Activated naive CD8-positive, alpha-beta T cell treated with anti-CD3 and anti-CD28 coated beads, Interleukin-2, amount 10 ng/mL, durations not matched to agents 7 days and 5 days (primary cell): ENCODE measurements at regions not wholly inside any gene's neighbourhood (a gene's known extent, or its start where the extent isn't known, plus 50 kb on each side); places are given as distances from the start of the nearest gene placed in this dataset.

ENCODE experiments used
- ATAC-seq: fragments of 150-1000 bp; cut with Tn5 transposase; one replicate; pipeline ENCODE4 v1.10.0; 2021; ENCODE audit warnings: low read depth, moderate library complexity
- POLR2A ChIA-PET: fragments of 350-600 bp; sonication (Branson Sonifier 250); formaldehyde crosslinking; loops from one replicate; lab custom pipeline; 2021; ENCODE audit warnings: antibody characterized with exemption; lab: Charles Lee
- DNase-seq: peaks from one replicate; pipeline ENCODE4 v3.0.0; 2021
- H3K27ac Mint-ChIP-seq: one replicate; pipeline ENCODE4 v1.8.0; 2022; ENCODE audit warnings: mild to moderate bottlenecking, mixed read lengths
- H3K27me3 Mint-ChIP-seq: one replicate; pipeline ENCODE4 v1.8.0; 2022; ENCODE audit warnings: mild to moderate bottlenecking, moderate library complexity, mixed read lengths
- H3K36me3 Mint-ChIP-seq: one replicate; pipeline ENCODE4 v1.8.0; 2021; ENCODE audit warnings: mild to moderate bottlenecking, mixed read lengths
- H3K4me1 Mint-ChIP-seq: one replicate; pipeline ENCODE4 v1.8.0; 2021; ENCODE audit warnings: mixed read lengths
- H3K4me3 Mint-ChIP-seq: one replicate; pipeline ENCODE4 v1.8.0; 2022; ENCODE audit warnings: mild to moderate bottlenecking, moderate library complexity, mixed read lengths
- H3K9me3 Mint-ChIP-seq: one replicate; pipeline ENCODE4 v1.8.0; 2021; ENCODE audit warnings: mixed read lengths

DNA sequence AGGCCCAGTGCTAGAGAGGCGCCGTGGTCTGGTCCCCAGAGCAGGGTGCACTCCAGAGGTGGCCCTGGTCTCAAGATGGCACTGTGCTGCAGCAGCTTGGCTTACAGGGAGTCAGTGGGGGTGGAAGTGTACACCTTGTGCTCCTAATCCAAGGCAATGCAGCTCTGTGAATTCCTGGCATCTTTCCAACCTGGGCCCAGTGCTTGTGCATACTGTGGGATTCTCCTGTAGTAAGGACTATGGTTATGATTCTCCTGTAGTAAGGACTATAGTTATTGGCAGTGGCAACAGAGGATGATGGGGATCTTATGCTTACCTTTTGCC, 616.7 kb upstream of the REG3G start:
- DNase-seq: no peak
- no peak for ATAC-seq
- Mint-ChIP-seq H3K27me3 (no peaks in the 10 kb centered on the region), H3K4me1 (no peaks in the 10 kb centered on the region), H3K36me3 (no peaks in the 10 kb centered on the region), H3K4me3 (no peak overlapping the region), H3K9me3 (peaks cover 10% of the 10 kb centered on the region), H3K27ac (no peak overlapping the region)
- POLR2A ChIA-PET: no interaction called here

DNA sequence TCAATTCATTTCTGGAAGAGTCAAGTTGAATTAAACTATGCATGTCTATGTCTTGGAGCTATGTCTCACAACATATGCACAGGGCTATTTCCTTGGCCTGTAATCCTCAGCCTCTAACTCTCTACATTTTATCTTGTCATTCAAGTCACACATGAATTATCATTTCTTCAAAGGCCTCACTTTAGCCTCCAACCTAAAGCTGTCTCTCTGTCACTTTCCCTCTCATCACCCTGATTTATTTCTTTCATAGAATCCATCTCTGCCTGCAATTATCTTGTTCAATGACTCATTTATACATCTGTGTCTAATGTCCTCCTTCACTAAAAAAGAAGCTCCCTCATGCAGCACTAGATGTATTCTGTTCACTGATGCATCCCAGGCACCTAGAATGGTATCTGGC, 614.2 kb upstream of the REG3G start:
- ATAC-seq: no peak
- Mint-ChIP-seq H3K4me3 (no peak overlapping the region), H3K27ac (no peak overlapping the region), H3K4me1 (no peaks in the 10 kb centered on the region), H3K9me3 (peaks cover 8% of the 10 kb centered on the region), H3K36me3 (no peaks in the 10 kb centered on the region), H3K27me3 (no peaks in the 10 kb centered on the region)
- no peak for DNase-seq
- POLR2A ChIA-PET: no interaction called here

DNA sequence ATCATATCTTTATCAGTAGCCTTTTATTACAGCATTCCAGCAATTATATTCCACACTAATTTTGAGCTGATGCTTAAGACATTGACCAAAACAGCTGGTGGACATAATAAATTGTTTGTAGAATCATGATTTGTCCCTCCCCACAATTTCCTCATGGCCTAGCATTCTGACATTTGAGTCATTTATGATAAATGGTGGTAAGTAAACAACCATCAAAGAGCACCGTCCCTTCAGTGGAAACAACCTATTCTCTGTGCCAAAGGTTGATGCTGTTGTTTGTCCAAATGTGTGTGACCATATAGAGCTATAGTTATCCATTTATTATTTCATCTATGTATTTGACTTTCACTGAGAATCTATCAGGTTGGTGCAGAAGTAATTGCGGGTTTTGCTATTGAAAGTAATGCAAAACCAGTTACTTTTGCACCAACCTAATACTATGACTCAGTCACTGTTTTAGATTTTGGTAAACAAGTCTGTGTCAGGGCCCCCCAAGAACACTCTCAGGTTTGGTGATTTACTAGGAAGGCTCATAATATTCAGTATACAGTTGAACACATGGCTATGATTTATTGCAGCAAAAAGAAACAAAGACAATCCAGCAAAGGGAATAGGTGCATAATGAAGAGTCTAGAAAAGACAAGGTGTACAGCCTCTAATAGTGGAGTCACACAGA, 608.7 kb upstream of the REG3G start:
- no peak for ATAC-seq
- H3K36me3 Mint-ChIP-seq: no peaks in the 10 kb centered on the region
- H3K9me3 Mint-ChIP-seq: peaks cover 4% of the 10 kb centered on the region
- no peak overlapping the region for H3K4me3 Mint-ChIP-seq
- no peaks in the 10 kb centered on the region for H3K27me3 Mint-ChIP-seq
- no peak overlapping the region for H3K27ac Mint-ChIP-seq
- POLR2A ChIA-PET: no interaction called here
- no peaks in the 10 kb centered on the region for H3K4me1 Mint-ChIP-seq
- no peak for DNase-seq

DNA sequence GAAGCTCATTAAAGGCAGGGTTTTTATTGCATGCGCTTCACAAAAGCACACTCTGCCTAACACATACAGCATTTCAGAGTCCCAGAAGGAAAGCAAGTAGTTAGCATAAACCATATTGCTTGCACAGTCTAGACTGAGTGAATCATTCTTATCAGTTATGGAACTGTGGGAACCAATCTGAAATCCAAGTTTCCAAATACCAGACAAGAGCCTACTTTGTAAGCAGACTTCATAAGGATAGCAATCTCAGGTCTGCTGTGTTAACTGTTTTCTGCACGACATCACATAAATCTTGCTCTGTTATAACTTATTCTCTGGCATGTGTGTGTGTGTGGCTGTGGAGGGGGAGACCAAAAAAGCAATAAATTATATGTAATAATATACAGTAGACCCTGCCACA, 608.1 kb upstream of the REG3G start:
- POLR2A ChIA-PET: no interaction called here
- DNase-seq (no peak), ATAC-seq (no peak)
- H3K4me1 Mint-ChIP-seq: no peaks in the 10 kb centered on the region
- no peaks in the 10 kb centered on the region for H3K27me3 Mint-ChIP-seq
- no peak overlapping the region for H3K4me3 Mint-ChIP-seq
- no peak overlapping the region for H3K27ac Mint-ChIP-seq
- no peaks in the 10 kb centered on the region for H3K36me3 Mint-ChIP-seq
- H3K9me3 Mint-ChIP-seq: peaks cover 4% of the 10 kb centered on the region

DNA sequence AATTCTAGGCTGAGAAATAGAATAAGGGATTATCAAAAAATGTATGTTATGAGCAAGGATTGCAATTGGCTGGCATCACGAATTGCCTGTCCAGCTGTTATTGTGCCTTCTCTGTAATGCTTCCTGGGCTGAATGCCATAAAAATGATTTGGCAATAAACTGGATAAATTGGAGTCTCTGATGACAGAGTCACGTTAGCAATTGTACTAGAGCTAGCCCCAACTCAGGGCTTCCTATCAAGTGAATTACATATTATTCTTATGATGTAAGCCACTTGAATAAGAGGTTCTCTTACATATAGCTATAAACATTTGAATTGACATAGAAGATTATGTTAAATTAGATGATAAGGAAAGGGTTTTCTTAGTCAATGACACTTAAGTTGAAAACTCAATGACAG, 607.5 kb upstream of the REG3G start:
- Mint-ChIP-seq H3K4me1 (no peaks in the 10 kb centered on the region), H3K27ac (no peak overlapping the region), H3K4me3 (no peak overlapping the region), H3K36me3 (no peaks in the 10 kb centered on the region), H3K9me3 (peaks cover 4% of the 10 kb centered on the region), H3K27me3 (no peaks in the 10 kb centered on the region)
- POLR2A ChIA-PET: no interaction called here
- ATAC-seq (no peak), DNase-seq (no peak)

DNA sequence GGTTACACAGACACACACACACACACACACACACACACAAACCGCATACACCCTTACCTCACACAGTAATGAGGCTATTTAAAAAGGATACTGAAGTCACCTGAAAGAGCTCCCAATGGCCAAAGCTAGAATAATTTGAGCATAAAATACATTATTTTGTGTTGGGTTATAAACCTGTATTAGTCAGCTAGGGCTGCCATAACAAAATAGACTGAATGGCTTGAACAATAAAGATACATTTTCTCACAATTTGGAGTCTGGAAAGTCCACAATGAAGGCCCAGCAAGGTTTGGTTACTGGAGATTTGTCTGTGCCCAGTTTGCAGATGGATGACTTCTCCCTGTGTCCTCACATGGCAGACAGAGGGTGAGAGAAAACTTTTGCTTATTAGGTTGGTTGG, 605.4 kb upstream of the REG3G start:
- DNase-seq (no peak), ATAC-seq (no peak)
- H3K27ac Mint-ChIP-seq: no peak overlapping the region
- no peak overlapping the region for H3K4me3 Mint-ChIP-seq
- POLR2A ChIA-PET: no interaction called here
- no peaks in the 10 kb centered on the region for H3K27me3 Mint-ChIP-seq
- no peaks in the 10 kb centered on the region for H3K4me1 Mint-ChIP-seq
- H3K36me3 Mint-ChIP-seq: no peaks in the 10 kb centered on the region
- peaks cover 6% of the 10 kb centered on the region for H3K9me3 Mint-ChIP-seq

DNA sequence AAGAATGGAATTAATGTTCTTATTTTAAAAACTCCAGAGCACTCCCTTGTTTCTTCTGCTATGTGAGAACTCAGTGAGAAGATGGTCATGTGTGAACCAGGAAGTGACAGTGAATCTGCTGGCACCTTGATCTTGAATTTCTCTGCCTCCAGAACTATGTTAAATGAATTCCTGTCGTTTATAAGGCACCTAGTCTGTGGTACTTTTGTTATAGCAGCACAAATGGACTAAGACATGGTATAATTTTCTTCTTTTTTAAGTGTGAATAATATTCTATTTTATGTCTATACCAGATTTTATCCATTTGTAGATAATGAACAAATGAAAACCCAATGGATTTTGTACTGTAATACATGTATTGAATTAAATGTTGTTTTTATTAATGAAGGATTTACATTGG, 601.9 kb upstream of the REG3G start:
- no peaks in the 10 kb centered on the region for H3K4me1 Mint-ChIP-seq
- ATAC-seq: no peak
- no peaks in the 10 kb centered on the region for H3K36me3 Mint-ChIP-seq
- no peaks in the 10 kb centered on the region for H3K27me3 Mint-ChIP-seq
- DNase-seq: no peak
- POLR2A ChIA-PET: no interaction called here
- no peak overlapping the region for H3K27ac Mint-ChIP-seq
- H3K9me3 Mint-ChIP-seq: peaks cover 8% of the 10 kb centered on the region
- H3K4me3 Mint-ChIP-seq: no peak overlapping the region

DNA sequence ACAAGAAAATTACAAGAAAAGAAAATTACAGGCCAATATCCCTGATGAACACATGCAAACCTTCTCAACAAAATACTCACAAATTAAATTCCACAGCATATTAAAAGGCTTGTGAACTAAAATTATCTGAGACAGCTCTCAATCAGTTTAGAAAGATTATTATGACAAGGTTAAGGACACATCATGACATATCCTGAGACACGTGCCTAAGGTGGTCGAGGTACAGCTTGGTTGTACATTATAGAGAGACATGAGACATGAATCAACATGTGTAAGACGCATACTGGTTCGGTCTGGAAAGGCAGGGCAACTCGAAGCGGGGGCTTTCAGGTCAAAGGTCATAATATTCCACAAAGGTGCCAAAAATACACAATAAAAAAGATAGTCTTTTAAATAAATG, 598.3 kb upstream of the REG3G start:
- no peak for DNase-seq
- POLR2A ChIA-PET: no interaction called here
- Mint-ChIP-seq H3K27me3 (no peaks in the 10 kb centered on the region), H3K4me3 (no peak overlapping the region), H3K27ac (no peak overlapping the region), H3K4me1 (no peaks in the 10 kb centered on the region), H3K9me3 (peaks cover 11% of the 10 kb centered on the region), H3K36me3 (no peaks in the 10 kb centered on the region)
- no peak for ATAC-seq

DNA sequence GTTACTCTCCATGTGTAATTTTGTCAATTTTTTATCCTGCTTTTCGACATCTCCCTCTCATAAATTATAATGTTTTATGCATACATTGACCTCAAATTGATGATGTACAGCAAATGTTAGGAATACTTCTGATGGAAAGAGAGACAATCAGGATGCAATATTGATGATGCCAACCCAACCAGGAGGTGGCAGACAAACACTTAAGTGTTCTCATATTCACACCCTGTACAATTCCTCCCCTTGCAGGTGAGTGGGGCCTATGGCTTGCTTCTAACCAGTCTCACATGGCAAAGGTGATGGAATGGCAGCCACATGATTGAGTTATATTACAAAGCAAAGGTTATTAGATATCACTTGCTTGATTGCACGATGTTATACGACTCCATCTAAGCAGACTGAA, 594.3 kb upstream of the REG3G start:
- H3K9me3 Mint-ChIP-seq: peaks cover 12% of the 10 kb centered on the region
- ATAC-seq (no peak), DNase-seq (no peak)
- no peak overlapping the region for H3K4me3 Mint-ChIP-seq
- POLR2A ChIA-PET: no interaction called here
- no peaks in the 10 kb centered on the region for H3K4me1 Mint-ChIP-seq
- H3K27me3 Mint-ChIP-seq: no peaks in the 10 kb centered on the region
- H3K27ac Mint-ChIP-seq: no peak overlapping the region
- no peaks in the 10 kb centered on the region for H3K36me3 Mint-ChIP-seq

DNA sequence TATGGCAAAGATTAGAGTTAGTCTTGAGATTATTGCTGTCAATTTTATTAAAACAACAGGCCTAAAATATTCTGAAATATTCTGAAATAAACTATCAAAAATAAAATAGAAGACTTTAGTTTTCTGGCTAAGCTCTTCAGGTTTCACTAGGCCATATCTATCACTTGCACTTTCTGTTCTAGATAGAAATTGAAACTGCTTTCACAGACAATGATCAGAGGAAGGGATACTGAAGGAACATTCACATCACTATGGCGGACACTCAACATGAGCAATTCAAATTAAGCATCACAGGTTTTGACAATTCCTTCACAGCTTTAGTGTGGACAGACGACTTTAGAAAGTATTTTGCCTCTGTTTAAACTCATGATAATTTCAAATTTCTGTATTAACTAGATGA, 586.4 kb upstream of the REG3G start:
- H3K9me3 Mint-ChIP-seq: peaks cover 4% of the 10 kb centered on the region
- DNase-seq (no peak), ATAC-seq (no peak)
- H3K4me3 Mint-ChIP-seq: no peak overlapping the region
- no peaks in the 10 kb centered on the region for H3K4me1 Mint-ChIP-seq
- H3K27ac Mint-ChIP-seq: no peak overlapping the region
- H3K36me3 Mint-ChIP-seq: no peaks in the 10 kb centered on the region
- H3K27me3 Mint-ChIP-seq: no peaks in the 10 kb centered on the region
- POLR2A ChIA-PET: no interaction called here

DNA sequence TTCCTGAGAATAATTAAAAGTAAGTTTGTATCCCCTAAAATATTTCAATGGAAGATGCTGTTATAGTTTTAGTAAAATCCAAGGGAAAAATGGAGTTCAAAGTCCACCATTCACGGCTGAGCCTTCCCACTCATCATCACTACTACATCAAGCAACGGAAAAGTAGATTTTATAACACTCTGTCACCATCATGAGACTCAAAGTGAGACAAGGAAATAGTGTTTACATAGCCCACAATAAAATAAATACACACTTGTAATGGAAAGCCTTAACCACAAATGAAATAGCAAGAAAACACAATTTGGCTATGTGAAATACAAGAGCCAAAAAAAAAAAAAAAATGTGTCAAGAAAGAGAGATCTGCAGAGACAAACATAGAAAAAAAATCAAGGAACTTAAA, 569.9 kb upstream of the REG3G start:
- ATAC-seq (no peak), DNase-seq (no peak)
- Mint-ChIP-seq H3K4me3 (no peak overlapping the region), H3K9me3 (peaks cover 2% of the 10 kb centered on the region), H3K36me3 (no peaks in the 10 kb centered on the region), H3K27me3 (no peaks in the 10 kb centered on the region), H3K27ac (no peak overlapping the region), H3K4me1 (no peaks in the 10 kb centered on the region)
- POLR2A ChIA-PET: no interaction called here

DNA sequence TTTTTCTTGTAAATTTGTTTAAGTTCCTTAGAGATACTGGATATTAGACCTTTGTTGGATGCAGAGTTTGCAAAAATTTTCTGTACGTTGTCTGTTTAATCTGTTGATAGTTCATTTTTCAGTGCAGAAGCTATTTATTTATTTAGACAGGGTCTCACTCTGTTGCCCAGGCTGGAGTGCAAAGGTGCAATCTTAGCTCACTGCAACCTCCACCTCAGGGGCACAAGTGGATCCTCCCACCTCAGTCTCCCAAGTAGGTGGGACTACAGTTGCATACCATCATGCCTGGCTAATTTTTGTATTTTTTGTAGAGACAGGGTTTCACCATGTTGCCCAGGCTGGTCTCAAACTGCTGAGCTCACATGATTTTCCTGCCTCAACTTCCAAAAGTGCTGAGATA, 568.2 kb upstream of the REG3G start:
- no peaks in the 10 kb centered on the region for H3K36me3 Mint-ChIP-seq
- no peak for DNase-seq
- peaks cover 3% of the 10 kb centered on the region for H3K9me3 Mint-ChIP-seq
- no peak overlapping the region for H3K4me3 Mint-ChIP-seq
- H3K27ac Mint-ChIP-seq: no peak overlapping the region
- no peaks in the 10 kb centered on the region for H3K27me3 Mint-ChIP-seq
- no peaks in the 10 kb centered on the region for H3K4me1 Mint-ChIP-seq
- no peak for ATAC-seq
- POLR2A ChIA-PET: no interaction called here

DNA sequence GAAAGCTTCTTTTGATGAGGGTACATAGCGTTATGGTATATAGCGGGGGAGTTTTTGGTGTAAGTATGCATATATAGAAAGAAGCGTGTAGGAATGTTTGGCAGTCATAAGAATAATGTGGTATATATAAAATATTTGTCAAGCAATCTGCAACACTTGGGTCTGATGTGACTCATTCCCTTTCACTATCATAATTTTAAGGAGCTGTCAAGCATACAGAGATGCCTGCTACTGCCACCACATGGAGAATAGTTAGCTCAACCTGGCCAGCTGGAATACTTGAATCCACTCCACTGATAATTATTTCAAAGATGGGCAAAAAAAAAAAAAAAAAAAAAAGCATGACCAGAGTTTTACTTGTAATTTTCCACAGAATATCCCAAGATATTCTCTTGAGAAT, 559.8 kb upstream of the REG3G start:
- H3K4me1 Mint-ChIP-seq: no peaks in the 10 kb centered on the region
- no peak for DNase-seq
- H3K27ac Mint-ChIP-seq: no peak overlapping the region
- peaks cover 6% of the 10 kb centered on the region for H3K9me3 Mint-ChIP-seq
- no peak overlapping the region for H3K4me3 Mint-ChIP-seq
- H3K27me3 Mint-ChIP-seq: no peaks in the 10 kb centered on the region
- H3K36me3 Mint-ChIP-seq: no peaks in the 10 kb centered on the region
- POLR2A ChIA-PET: no interaction called here
- no peak for ATAC-seq

DNA sequence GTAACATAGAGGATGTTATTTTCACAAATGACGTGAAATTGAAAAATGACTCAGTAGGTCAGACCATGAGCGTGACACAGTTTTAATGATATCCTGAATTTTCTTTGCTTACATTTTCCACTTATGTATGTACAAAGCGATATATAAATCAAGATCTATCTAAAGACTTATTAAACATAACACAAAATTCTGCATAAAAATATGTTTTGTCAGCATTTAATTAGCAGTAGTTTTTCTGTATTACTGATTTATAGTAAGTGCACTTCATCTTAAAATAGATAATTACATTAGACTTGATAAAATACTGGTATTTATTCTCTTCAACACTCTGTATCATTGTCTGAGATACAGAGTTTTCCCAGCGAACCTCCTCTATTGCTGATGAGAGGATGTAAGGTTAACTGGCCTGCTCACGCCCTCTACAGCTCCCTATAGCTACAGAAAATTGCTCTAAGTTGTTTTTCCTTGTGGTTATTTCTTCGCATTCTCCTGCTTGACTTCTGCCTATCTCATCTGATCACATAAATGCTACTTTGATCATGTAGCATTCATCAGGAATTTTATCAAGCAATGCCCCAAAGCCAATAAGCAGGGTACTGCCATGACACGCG, 548.8 kb upstream of the REG3G start:
- Mint-ChIP-seq H3K36me3 (no peaks in the 10 kb centered on the region), H3K27me3 (no peaks in the 10 kb centered on the region), H3K9me3 (peaks cover 4% of the 10 kb centered on the region), H3K27ac (no peak overlapping the region), H3K4me1 (no peaks in the 10 kb centered on the region), H3K4me3 (no peak overlapping the region)
- POLR2A ChIA-PET: no interaction called here
- ATAC-seq: no peak
- DNase-seq: no peak

DNA sequence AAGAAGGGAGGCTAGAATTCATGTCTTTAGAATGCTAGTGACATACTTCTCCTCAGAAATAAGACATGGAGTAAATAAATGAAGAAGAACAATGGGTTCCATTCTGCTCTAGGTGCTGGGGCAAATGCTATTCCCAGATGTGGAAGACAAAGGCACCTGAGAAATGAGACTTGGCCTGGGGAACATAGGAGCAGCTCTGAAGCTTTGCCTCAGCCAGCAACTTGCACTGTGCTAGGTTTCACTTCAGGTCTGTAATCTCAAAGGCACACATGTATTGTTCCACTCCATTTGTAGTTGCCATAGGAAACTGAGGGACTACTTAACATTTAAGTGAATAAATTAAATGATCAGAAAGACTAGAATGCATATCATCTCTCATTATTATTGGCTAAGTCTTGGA, 538.9 kb upstream of the REG3G start:
- no peak for DNase-seq
- no peak overlapping the region for H3K27ac Mint-ChIP-seq
- peaks cover 6% of the 10 kb centered on the region for H3K9me3 Mint-ChIP-seq
- no peak overlapping the region for H3K4me3 Mint-ChIP-seq
- ATAC-seq: no peak
- H3K4me1 Mint-ChIP-seq: no peaks in the 10 kb centered on the region
- no peaks in the 10 kb centered on the region for H3K36me3 Mint-ChIP-seq
- POLR2A ChIA-PET: no interaction called here
- no peaks in the 10 kb centered on the region for H3K27me3 Mint-ChIP-seq
